ENCODE measurements at regions not wholly inside any gene's neighbourhood (a gene's known extent, or its start where the extent isn't known, plus 50 kb on each side); places are given as distances from the start of the nearest gene placed in this dataset.

DNA sequence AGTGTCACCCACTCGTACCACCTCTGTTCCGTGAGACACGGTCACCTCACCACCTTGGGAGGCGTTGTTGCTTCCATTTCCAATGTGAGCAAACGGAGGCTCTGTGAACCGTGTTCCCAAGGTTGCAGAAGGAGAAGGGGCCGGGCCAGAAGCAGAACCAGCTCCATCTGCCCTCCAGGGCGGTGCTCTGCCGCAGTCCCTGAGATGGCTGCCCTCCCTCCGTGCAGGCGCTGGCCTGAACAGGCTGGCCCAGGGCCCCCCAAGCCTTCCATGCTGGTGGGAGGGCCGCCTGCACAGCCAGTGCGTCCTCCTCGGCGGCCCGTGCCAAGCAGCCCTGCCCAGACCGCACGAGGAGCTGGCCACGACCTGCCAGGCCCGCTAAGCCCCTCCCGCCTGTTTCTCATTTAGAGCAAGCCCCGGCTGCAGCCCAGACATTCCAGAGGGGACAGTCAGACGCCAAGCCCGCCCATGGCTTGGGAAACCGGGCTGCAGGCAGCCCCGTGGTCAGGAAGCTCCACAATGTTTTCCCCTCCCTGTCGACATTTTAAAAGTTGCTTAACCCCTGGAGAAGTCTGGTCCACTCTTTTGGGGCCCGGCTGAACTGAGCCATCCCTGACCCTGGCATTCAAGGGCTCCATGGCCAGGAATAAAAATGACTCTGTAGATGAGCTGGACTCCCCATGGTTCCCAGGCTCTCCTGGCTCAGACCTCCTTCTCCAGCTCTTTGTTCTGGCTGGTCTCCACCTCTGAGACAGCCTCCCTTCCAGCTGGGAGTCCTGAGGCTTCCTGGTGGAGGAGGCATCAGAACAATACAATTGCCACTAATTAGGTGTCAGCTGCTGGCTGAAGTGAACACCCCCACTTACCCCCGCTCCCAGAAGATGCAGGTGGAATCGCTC, 236.0 kb downstream of the BCL11B start:
- no peak for TF ChIP-seq ATF3 (CRISPR knock-in tag; conservative IDR thresholded peaks at IDR 0.05)
- no peak for TF ChIP-seq MYBL2 (CRISPR knock-in tag; IDR thresholded peaks at IDR 0.05)
- TF ChIP-seq CTCF (IDR thresholded peaks at IDR 0.05), result no peak
- no peak for TF ChIP-seq FOXP1 (CRISPR knock-in tag; IDR thresholded peaks at IDR 0.05; ENCODE audit: borderline replicate concordance)
- no peak for TF ChIP-seq NFATC4 (CRISPR knock-in tag; IDR thresholded peaks at IDR 0.05)
- no peak for TF ChIP-seq ETV6 (CRISPR knock-in tag; IDR thresholded peaks at IDR 0.05)
- TF ChIP-seq GRHL2 (CRISPR knock-in tag; IDR thresholded peaks at IDR 0.05; ENCODE audit: insufficient replicate concordance, severe bottlenecking), result no peak

All from WTC11 (cell line).